ENCODE measurements at regions not wholly inside any gene's neighbourhood (a gene's known extent, or its start where the extent isn't known, plus 50 kb on each side); places are given as distances from the start of the nearest gene placed in this dataset.
"Not testable (repeated sequence)": the region's sequence is repeated elsewhere in the genome, so short reads cannot be mapped to it uniquely, and the experiment has no call there.

- ATAC-seq: no peak
These were observed 146.4 kb downstream of the EMP1 start for GRCh38 chr12:13342971-13343370.

GRCh38 chr12:13340149-13340548 is 143.6 kb downstream of the EMP1 start:
- ATAC-seq: no peak

- ATAC-seq: peak; percentile 84
These were observed 143.0 kb downstream of the EMP1 start for GRCh38 chr12:13339538-13339937.

- no peak for ATAC-seq
These were observed 142.6 kb downstream of the EMP1 start for GRCh38 chr12:13339091-13339490.

GRCh38 chr12:13337791-13338190 is 141.3 kb downstream of the EMP1 start:
- ATAC-seq: no peak

- ATAC-seq: no peak
These were observed 139.7 kb downstream of the EMP1 start for GRCh38 chr12:13336216-13336615.

- no peak for ATAC-seq
These were observed 132.0 kb downstream of the EMP1 start for GRCh38 chr12:13328535-13328934.

- no peak for ATAC-seq
These were observed 129.6 kb downstream of the EMP1 start for GRCh38 chr12:13326076-13326475.

GRCh38 chr12:13325037-13325436 is 128.5 kb downstream of the EMP1 start:
- not testable (repeated sequence) for ATAC-seq

GRCh38 chr12:13318231-13319015 is 121.9 kb downstream of the EMP1 start:
- no peak for ATAC-seq

- ATAC-seq: no peak
These were observed 120.2 kb downstream of the EMP1 start for GRCh38 chr12:13316587-13317246.

GRCh38 chr12:13313886-13314285 is 117.4 kb downstream of the EMP1 start:
- no peak for ATAC-seq

- no peak for ATAC-seq
These were observed 115.0 kb downstream of the EMP1 start for GRCh38 chr12:13311551-13311950.

- no peak for ATAC-seq
These were observed 110.8 kb downstream of the EMP1 start for GRCh38 chr12:13307143-13307816.

- ATAC-seq: no peak
These were observed 108.4 kb downstream of the EMP1 start for GRCh38 chr12:13304924-13305323.

- no peak for ATAC-seq
These were observed 102.9 kb downstream of the EMP1 start for GRCh38 chr12:13299457-13299856.

- ATAC-seq: no peak
These were observed 96.6 kb downstream of the EMP1 start for GRCh38 chr12:13293096-13293495.

GRCh38 chr12:13289653-13290289 is 93.2 kb downstream of the EMP1 start:
- ATAC-seq: no peak

GRCh38 chr12:13288937-13289652 is 92.6 kb downstream of the EMP1 start:
- no peak for ATAC-seq

- ATAC-seq: no peak
These were observed 92.0 kb downstream of the EMP1 start for GRCh38 chr12:13288501-13288900.

GRCh38 chr12:13283867-13284266 is 87.3 kb downstream of the EMP1 start:
- no peak for ATAC-seq

- no peak for ATAC-seq
These were observed 86.3 kb downstream of the EMP1 start for GRCh38 chr12:13282861-13283260.

Data from esophagus mucosa (tissue), 1 donor.